ENCODE measurements at regions not wholly inside any gene's neighbourhood (a gene's known extent, or its start where the extent isn't known, plus 50 kb on each side); places are given as distances from the start of the nearest gene placed in this dataset.

- DNase-seq (ENCODE audit: insufficient read length, low spot score, missing footprints) = no peak
- H3K79me2 ChIP-seq (ENCODE audit: insufficient read depth, low read length) = no peaks in the 10 kb centered on the region
- no peaks in the 10 kb centered on the region for H3K36me3 ChIP-seq (ENCODE audit: insufficient read depth, low read length)
- no peaks in the 10 kb centered on the region for H3K27me3 ChIP-seq (ENCODE audit: insufficient read depth, low read length)
- no peaks in the 10 kb centered on the region for H4K20me1 ChIP-seq (ENCODE audit: insufficient read depth, low read length)
- TF ChIP-seq, protein P1, sequence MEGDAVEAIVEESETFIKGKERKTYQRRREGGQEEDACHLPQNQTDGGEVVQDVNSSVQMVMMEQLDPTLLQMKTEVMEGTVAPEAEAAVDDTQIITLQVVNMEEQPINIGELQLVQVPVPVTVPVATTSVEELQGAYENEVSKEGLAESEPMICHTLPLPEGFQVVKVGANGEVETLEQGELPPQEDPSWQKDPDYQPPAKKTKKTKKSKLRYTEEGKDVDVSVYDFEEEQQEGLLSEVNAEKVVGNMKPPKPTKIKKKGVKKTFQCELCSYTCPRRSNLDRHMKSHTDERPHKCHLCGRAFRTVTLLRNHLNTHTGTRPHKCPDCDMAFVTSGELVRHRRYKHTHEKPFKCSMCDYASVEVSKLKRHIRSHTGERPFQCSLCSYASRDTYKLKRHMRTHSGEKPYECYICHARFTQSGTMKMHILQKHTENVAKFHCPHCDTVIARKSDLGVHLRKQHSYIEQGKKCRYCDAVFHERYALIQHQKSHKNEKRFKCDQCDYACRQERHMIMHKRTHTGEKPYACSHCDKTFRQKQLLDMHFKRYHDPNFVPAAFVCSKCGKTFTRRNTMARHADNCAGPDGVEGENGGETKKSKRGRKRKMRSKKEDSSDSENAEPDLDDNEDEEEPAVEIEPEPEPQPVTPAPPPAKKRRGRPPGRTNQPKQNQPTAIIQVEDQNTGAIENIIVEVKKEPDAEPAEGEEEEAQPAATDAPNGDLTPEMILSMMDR (IDR thresholded peaks at IDR 0.05; ENCODE audit: extremely low read depth, low read depth, low read length) = no peak
- H3K9me3 ChIP-seq (ENCODE audit: low read depth, low read length) = no peaks in the 10 kb centered on the region
- H3K4me1 ChIP-seq (ENCODE audit: insufficient read depth, low read length) = no peaks in the 10 kb centered on the region
- no peak overlapping the region for H3K27ac ChIP-seq (ENCODE audit: low read depth, low read length)
- no peak overlapping the region for H3K4me3 ChIP-seq (ENCODE audit: insufficient read depth, low read length)
- no peak overlapping the region for H3K4me2 ChIP-seq (ENCODE audit: insufficient read depth, low read length)
- H2AFZ ChIP-seq (ENCODE audit: low read length) = no peak overlapping the region
Measured at GRCh38 chr6:169902070-169902469, 150.6 kb downstream of the ERMARD start.

DNA sequence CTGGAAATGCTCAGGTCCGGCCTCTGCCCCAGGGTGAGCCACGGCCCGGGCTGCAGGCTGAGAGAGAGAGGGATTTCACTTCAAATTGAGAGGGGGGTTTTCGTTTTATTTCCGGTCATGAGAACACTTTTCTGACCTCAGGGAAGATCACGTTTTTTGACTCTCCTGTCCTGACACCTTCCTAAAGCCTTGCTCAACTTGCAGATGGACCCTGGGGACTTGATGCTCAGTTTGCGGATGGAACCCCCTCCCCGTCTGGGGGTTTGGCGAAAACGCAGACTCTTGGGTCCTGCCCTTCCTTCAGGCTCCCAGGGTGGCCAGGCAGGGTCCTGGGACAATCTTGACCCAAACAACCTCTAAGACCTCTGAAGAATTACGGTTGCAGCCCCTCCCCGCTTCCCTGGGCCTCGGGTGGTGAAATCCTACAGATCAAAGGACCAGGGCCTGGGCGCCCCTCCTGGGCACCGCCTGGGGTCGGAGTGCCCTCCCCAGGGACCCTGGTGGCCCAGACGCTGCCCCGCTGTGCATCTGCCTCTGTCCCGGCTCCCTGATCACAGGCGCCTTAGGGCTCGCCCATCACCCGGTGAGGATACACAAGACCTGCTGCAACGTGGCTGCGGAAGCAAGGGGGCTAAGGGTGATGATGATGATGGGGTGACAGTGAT, 148.2 kb downstream of the ERMARD start:
- no peak overlapping the region for H2AFZ ChIP-seq (ENCODE audit: low read length)
- H3K9me3 ChIP-seq (ENCODE audit: low read depth, low read length) = no peaks in the 10 kb centered on the region
- peak; percentile 66 for DNase-seq (ENCODE audit: insufficient read length, low spot score, missing footprints)
- H3K27me3 ChIP-seq (ENCODE audit: insufficient read depth, low read length) = no peaks in the 10 kb centered on the region
- no peak overlapping the region for H3K27ac ChIP-seq (ENCODE audit: low read depth, low read length)
- no peaks in the 10 kb centered on the region for H3K36me3 ChIP-seq (ENCODE audit: insufficient read depth, low read length)
- H3K79me2 ChIP-seq (ENCODE audit: insufficient read depth, low read length) = no peaks in the 10 kb centered on the region
- no peak overlapping the region for H3K4me3 ChIP-seq (ENCODE audit: insufficient read depth, low read length)
- no peaks in the 10 kb centered on the region for H4K20me1 ChIP-seq (ENCODE audit: insufficient read depth, low read length)
- no peak overlapping the region for H3K4me2 ChIP-seq (ENCODE audit: insufficient read depth, low read length)
- no peaks in the 10 kb centered on the region for H3K4me1 ChIP-seq (ENCODE audit: insufficient read depth, low read length)
- TF ChIP-seq, protein P1 (IDR thresholded peaks at IDR 0.05; ENCODE audit: extremely low read depth, low read depth, low read length) = no peak

DNA sequence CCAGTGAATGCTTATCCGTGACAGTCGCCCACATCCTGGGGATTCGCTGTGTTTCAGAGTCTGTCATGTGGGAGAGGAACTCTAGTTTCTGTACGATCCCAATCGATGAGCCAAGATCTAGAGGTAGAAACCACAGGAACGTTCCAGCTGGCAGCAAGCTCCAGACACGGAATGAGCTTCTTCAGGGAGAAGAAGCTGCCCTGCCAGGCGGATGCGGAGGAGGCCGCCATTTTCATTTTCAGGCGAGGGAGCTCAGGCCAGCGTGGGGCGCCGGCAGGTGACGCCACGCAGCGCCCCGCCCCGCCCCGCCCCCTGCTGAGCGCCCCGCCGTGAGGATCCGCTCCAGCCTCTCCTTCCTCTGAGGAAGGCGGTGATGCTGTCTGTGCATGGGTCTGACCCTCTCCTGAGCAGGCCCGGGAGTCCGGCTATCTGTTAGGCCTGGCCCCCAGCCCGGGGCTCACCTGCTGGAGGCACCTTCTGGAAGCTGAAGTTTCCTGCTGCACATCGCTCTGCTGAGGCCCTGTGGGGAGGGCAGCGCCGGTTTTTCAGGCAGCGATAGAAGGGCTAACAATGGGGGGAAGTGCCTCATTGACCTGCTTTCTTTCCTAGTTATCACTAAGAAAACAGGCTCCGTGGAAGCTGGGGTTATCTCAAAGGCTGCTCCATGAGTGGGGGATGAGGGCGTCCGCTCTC, 147.5 kb downstream of the ERMARD start:
- TF ChIP-seq, protein P1 (IDR thresholded peaks at IDR 0.05; ENCODE audit: extremely low read depth, low read depth, low read length) = no peak
- no peak overlapping the region for H3K4me3 ChIP-seq (ENCODE audit: insufficient read depth, low read length)
- DNase-seq (ENCODE audit: insufficient read length, low spot score, missing footprints) = no peak
- H3K4me1 ChIP-seq (ENCODE audit: insufficient read depth, low read length) = no peaks in the 10 kb centered on the region
- no peaks in the 10 kb centered on the region for H3K79me2 ChIP-seq (ENCODE audit: insufficient read depth, low read length)
- H3K27ac ChIP-seq (ENCODE audit: low read depth, low read length) = no peak overlapping the region
- no peaks in the 10 kb centered on the region for H3K27me3 ChIP-seq (ENCODE audit: insufficient read depth, low read length)
- H4K20me1 ChIP-seq (ENCODE audit: insufficient read depth, low read length) = no peaks in the 10 kb centered on the region
- H2AFZ ChIP-seq (ENCODE audit: low read length) = no peak overlapping the region
- H3K36me3 ChIP-seq (ENCODE audit: insufficient read depth, low read length) = no peaks in the 10 kb centered on the region
- no peak overlapping the region for H3K4me2 ChIP-seq (ENCODE audit: insufficient read depth, low read length)
- no peaks in the 10 kb centered on the region for H3K9me3 ChIP-seq (ENCODE audit: low read depth, low read length)

DNA sequence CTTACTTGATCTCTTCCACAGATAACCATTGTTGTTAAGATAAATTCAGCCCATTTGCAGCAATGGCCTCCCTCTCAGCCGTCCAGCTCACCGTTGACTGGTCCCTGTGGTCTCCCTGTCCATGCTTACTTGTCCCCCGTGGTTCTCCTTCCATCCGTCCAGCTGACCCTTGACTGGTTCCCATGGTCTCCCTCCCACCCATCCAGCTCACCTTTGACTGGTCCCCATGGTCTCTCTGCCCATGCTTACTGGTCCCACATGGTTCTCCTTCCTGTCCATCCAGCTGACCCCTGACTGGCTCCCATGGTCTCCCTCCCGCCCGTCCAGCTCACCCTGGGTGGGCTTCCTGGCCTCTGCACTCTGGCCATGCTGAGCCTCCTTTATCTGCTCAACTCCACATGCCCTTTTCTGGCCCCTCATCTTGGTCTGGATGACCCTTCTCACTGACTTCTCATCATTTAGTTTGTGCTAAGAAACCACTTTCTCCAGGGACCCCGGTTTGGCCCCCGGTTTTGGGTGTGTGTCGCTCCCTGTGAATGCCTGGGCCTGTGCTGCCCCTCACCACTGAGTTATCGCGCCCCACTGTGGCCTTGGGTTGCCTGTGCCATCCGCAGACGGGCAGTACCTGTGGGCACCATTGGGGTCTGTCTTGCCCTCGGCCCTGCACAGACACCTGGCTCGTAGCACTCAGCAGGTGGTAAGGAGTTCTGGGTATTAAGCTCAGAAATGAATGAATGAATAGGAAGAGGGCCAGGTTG, 146.4 kb downstream of the ERMARD start:
- Histone ChIP-seq H3K4me3 (ENCODE audit: insufficient read depth, low read length) (no peak overlapping the region), H3K36me3 (ENCODE audit: insufficient read depth, low read length) (no peaks in the 10 kb centered on the region), H3K79me2 (ENCODE audit: insufficient read depth, low read length) (no peaks in the 10 kb centered on the region), H2AFZ (ENCODE audit: low read length) (no peak overlapping the region), H3K9me3 (ENCODE audit: low read depth, low read length) (no peaks in the 10 kb centered on the region), H3K4me1 (ENCODE audit: insufficient read depth, low read length) (no peaks in the 10 kb centered on the region), H3K27me3 (ENCODE audit: insufficient read depth, low read length) (no peaks in the 10 kb centered on the region), H3K4me2 (ENCODE audit: insufficient read depth, low read length) (no peak overlapping the region), H4K20me1 (ENCODE audit: insufficient read depth, low read length) (no peaks in the 10 kb centered on the region), H3K27ac (ENCODE audit: low read depth, low read length) (no peak overlapping the region)
- peak; percentile 63 for DNase-seq (ENCODE audit: insufficient read length, low spot score, missing footprints)
- TF ChIP-seq, protein P1 (IDR thresholded peaks at IDR 0.05; ENCODE audit: extremely low read depth, low read depth, low read length) = no peak

All from osteoblast (primary cell).